GM21360 (cell line): ENCODE measurements at regions not wholly inside any gene's neighbourhood (a gene's known extent, or its start where the extent isn't known, plus 50 kb on each side); places are given as distances from the start of the nearest gene placed in this dataset.

Experiments used
- ATAC-seq: cut with Tn5 transposase; IDR thresholded peaks from one replicate; pipeline ENCODE4 v1.9.1; 2021; ENCODE audit warnings: mild to moderate bottlenecking, moderate library complexity; ENCODE audit not compliant: unreplicated experiment

- ATAC-seq: no peak
These were observed 700.3 kb downstream of the TMEM182 start for GRCh38 chr2:103462101-103462500.

DNA sequence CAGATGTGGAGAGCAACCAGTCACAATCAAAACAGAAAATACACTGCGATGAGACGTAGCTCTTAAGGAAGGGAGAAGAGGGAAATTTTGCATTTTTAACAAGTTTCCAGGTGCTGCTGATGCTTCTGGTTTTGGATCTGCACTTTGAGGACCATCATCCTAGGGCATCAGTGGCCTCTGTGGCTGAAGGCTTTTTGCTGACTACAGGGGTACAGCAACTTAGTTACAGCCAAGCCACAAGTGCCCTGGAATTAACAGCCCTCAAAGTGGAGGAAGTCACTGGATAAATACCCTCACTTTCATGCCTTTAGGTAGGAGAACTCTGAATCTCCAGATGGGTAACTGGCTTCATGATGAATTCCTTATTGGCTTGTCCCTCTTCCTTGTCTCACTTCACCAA, 700.9 kb downstream of the TMEM182 start:
- no peak for ATAC-seq

- no peak for ATAC-seq
These were observed 703.0 kb downstream of the TMEM182 start for GRCh38 chr2:103464831-103465230.

DNA sequence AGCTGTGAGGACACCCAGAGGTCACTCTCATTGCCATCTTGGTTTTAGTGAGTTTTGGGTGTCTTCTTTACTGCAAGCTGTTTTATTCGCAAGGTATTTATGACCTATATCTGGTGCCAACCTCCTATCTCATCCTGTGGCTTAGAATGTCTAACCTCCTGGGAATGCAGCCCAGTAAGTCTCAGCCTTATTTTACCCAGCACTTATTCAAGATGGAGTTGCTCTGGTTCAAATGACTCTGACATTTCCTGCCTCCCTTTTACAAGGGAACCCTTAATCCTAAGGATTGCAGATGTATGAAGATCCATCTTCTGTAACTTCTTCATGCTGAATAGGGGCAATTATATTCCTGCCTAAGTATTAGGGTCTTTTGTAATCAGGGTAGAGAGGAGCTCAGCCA, 708.0 kb downstream of the TMEM182 start:
- ATAC-seq: no peak

GRCh38 chr2:103484906-103485305, 723.1 kb downstream of the TMEM182 start:
- ATAC-seq: no peak

DNA sequence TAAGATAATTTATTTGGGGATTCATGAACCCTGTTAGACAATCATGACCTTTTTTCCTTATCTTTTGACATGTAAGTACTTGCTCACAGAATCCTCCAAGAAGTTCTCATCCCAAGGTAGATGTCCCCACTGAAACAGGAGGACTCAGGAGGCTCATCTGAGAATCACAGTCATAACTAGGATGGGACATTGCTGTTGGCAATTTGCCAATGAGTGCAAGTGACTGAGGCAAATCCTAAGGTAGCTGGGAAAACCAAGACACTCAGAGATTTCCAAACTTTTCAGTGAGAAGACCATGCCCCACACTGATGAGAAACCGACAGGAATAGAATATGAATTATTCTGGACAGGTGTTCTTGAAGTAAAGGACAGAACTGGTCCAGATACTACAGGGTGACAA, 735.0 kb downstream of the TMEM182 start:
- no peak for ATAC-seq

DNA sequence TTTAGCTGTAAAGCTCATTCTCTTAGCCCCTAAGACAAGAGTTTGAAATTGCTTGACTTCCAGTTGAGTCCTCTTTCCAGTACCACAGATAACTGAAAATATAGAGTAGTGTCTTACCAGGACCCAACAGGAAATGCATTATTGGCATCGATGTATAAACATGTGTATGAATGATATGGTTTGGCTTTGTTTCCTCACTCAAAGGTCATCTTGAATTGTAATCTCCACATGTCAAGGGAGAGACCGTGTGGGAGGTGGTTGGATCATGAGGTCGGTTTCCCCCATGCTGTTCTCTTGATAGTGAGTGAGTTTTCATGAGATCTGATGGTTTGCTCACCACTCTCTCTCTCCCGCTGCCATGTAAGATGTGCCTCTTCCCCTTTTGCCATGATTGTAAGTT, 745.0 kb downstream of the TMEM182 start:
- ATAC-seq: no peak

DNA sequence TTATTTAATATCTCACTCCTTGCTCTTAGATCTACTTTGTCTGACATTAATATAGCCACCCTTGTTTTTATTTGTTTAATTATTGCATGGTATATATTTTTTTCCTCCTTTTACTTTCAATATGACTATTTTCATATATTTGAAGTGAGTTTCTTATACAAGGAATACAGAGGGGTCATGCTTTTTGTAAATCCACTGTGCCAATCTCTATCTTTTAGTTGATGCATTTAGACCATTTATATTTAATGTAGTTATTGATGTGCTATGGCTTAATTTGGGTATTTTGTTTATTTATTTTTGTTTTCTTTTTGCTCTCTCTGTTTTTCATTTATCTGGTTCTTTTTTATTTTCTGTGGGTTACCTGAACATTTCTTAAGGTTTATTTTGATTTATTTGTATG, 750.6 kb downstream of the TMEM182 start:
- no peak for ATAC-seq

GRCh38 chr2:103520547-103520946, 758.7 kb downstream of the TMEM182 start:
- ATAC-seq: no peak

GRCh38 chr2:103525756-103526155, 763.9 kb downstream of the TMEM182 start:
- no peak for ATAC-seq

DNA sequence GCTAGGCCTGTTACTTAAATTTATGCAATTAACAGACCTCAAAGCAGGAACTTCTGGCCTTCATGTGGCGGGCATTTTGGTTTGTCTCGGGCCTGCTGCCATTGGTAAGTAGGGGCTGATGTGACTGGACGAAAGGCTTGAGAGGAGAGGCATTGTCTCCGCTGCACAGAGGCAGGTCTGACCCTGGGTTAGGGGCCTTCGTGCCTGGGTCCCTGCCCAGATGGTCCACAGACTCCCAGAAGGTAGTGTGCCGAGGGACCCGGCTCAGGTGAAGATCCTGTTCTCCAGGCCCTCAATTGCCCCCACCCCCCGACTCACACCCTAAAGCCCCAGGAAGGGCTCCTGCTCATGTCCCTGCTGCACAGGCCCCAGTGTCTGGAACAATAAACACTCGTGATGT, 764.9 kb downstream of the TMEM182 start:
- no peak for ATAC-seq

DNA sequence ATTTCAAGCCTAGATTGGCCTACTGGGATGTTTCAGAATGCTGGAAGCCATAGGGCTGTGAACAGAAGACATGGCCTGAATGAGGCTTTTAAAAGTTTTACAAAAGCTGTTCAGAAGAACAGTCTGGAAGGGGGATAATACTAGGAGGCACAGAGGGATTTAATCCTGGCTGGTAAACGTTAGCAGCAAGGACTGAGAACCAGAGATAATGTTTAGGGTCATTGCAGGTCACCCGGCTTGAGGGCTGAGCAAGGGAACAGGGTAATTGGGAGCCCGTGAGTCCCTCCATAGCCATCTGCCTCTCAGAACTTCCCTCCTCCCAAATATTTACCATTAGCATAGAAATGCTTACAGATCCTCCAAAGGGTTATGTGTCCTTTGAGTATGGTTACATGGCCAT, 765.4 kb downstream of the TMEM182 start:
- no peak for ATAC-seq

DNA sequence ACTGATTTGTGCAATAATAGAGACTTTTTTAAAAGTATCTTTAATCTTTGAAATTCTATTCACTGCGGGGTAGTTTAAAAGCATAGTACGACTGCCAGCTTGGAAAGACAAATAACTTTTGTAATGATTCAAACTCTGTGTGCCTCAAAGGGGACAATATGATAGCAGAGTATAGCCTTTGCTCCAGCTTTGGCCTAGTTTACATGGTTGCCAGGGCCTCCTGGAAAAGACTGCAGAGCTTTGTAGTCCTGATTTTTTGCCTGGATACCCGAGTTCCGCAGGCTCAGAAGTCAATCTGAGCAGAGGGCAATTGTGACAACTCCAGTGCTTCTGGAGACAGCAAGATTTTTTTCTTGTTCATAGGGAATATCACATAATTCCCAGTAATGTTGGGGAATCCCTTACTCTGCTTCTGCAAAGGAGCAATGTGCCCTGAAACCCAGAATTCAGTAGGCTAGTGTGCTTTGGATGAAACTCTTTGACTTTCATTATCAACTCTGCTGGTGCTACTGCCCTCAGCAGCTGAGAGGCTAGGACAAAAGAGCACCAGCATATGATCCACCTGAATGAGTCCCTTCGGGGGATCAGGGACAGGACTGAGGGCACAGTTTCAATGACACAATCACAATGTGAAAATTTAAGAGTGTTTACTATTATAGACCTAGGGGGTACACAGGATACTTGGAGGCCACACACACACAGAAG, 768.1 kb downstream of the TMEM182 start:
- no peak for ATAC-seq

DNA sequence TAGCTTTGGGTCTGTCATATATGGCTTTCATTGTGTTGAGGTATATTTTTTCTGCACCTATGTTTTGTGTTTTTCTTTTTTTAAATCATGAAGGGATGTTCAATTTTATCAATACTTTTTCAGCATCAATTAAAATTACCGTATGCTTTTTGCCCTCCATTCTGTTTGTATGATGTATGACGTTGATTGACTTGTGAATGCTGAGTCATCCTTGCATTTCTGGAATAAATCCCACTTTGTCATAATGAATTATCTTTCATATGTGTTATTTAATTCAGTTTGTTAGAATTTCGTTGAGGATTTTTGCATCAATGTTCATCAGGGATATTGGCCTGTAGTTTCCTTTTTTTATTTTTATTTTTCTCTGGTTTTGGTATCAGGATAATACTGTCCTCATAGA, 790.9 kb downstream of the TMEM182 start:
- ATAC-seq: no peak

GRCh38 chr2:103594823-103595222, 833.0 kb downstream of the TMEM182 start:
- ATAC-seq: no peak

GRCh38 chr2:103605071-103605780, 843.4 kb downstream of the TMEM182 start:
- ATAC-seq: no peak

GRCh38 chr2:103615611-103616105, 853.8 kb downstream of the TMEM182 start:
- ATAC-seq: no peak

DNA sequence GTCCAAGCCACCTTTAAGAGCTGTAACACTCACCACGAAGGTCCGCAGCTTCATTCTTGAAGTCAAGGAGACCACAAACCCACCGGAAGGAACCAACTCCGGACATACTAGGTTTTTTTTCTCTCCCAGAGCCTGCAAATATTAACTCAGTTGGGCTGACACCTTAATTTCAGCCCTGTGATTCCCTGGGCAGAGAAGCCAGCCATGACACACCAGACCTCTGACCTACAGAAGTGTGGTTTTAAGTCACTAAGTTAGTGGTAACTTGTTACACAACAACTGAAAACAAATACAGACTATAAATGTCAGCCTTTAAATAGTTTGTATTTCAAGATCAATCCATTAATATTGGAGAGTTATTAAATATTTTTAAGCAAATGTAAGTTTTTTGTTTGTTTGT, 855.1 kb downstream of the TMEM182 start:
- ATAC-seq: no peak

GRCh38 chr2:103618112-103618511, 856.3 kb downstream of the TMEM182 start:
- ATAC-seq: no peak

DNA sequence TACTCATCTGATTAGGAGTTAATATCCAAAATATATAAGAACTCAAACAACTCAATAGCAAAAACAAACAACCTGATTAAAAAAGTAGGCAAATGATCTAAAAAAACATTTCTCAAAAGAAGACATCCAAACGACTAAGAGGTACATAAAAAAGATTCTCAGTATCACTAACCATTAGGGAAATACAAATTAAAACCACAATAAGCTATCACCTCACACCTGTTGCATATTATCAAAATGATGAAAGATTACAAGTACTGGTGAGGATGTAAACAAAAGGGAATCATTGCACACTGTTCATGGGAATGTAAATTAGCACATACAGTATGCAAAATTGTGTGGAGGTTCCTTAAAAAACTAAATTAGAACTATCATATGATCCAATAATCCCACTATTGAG, 865.5 kb downstream of the TMEM182 start:
- no peak for ATAC-seq

DNA sequence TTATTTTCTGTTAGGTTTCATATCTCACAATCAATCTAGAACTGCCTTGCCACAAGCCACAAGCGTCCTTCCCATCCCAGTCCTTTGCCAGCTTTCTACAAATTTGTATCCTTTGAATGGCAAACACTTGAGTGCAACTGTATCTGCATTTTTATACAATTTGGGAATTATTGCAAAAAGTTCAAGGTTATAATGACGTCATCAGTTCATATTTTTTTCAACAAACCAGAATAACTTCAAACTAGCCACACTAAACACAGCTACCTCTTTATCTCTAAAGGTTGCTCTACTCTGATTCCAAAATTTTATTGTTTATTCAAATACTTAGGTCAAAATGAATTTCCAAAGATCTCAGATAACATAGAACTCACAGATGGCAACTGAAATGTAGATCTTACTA, 877.1 kb downstream of the TMEM182 start:
- no peak for ATAC-seq

DNA sequence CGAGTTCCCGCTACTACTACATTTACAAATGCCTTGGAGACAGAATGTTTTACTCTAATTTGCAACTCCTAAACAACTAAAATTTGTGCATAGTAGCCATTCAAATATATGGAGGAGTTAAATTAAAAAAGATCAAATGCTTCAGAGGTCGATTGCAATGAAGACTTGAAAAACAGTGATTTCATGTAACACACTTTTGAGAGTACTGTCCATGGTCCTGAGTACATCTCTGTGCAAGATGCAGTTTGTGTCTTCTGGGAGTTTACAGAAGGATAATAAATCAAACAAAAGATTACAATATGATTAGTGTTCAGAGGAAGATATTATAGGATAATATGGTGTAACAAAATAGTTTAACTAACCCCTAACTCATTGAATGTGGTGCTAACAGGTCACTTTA, 894.7 kb downstream of the TMEM182 start:
- ATAC-seq: no peak

DNA sequence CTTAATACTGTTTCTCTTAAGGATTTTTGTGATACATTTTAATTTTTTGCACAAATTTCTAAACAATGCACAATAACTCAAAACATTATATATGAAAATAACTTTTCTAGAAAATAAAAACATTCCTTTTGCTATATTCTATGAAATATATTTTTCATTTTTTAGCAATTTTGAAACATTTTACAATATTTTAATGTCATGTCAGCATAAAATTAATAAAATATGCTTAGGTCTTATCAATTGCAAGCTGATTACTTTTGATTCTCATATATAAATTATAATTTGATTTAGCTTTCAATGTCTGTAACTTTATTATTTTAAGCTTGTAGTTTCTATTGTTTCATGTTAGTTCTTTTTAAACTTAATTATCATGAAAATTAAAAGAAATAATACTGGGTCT, 898.7 kb downstream of the TMEM182 start:
- no peak for ATAC-seq
